Tibial nerve (tissue), 4 donors: ENCODE measurements at regions not wholly inside any gene's neighbourhood (a gene's known extent, or its start where the extent isn't known, plus 50 kb on each side); places are given as distances from the start of the nearest gene placed in this dataset.

Experiments used
- EP300 ChIP-seq, 2 donors: sonication (generic); formaldehyde crosslinking; IDR thresholded peaks; one replicate each; pipeline ENCODE4 v1.6.1; 2017; ENCODE audit warnings: antibody characterized with exemption in 2 of 2, mild to moderate bottlenecking in 1 of 2
- POLR2A ChIP-seq, 2 donors: fragments of 450-650 bp; IDR thresholded peaks; one replicate each; pipeline ENCODE4 v1.6.1; 2017; ENCODE audit warnings: antibody characterized with exemption in 2 of 2, mild to moderate bottlenecking in 2 of 2, moderate library complexity in 2 of 2
- TF ChIP-seq, protein P1 (sequence below), 5 experiments: fragments of 200-600 bp in 3 of 5; fragments of 450-650 bp in 2 of 5; sonication (generic) in 3 of 5; IDR thresholded peaks; one replicate each; pipeline ENCODE4 v1.5.1; 2016 to 2019; ENCODE audit warnings: antibody characterized with exemption in 5 of 5, mild to moderate bottlenecking in 3 of 5, moderate library complexity in 2 of 5

DNA sequence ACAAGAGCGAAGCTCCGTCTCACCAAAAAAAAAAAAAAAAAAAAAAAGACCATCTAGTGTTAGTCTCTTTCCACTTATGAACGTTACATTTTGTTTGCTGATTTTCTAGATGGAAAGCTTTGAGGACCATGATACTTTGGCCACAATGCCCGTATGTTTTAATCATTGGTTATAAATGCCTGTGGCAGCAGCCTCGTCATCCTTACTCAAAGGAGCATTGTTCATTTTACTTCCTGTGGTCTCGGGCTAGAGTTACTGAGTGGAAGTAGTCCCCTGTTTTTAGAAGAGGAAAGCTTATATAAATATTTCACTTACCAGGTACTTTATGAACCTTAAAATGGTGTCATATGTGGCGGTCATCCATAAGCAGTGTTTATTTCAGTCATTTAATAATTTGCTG lies 359.9 kb downstream of the AEBP2 start:
- TF ChIP-seq POLR2A (IDR thresholded peaks at IDR 0.05) (no peak), EP300 (IDR thresholded peaks at IDR 0.05) (no peak)
- TF ChIP-seq, protein P1, sequence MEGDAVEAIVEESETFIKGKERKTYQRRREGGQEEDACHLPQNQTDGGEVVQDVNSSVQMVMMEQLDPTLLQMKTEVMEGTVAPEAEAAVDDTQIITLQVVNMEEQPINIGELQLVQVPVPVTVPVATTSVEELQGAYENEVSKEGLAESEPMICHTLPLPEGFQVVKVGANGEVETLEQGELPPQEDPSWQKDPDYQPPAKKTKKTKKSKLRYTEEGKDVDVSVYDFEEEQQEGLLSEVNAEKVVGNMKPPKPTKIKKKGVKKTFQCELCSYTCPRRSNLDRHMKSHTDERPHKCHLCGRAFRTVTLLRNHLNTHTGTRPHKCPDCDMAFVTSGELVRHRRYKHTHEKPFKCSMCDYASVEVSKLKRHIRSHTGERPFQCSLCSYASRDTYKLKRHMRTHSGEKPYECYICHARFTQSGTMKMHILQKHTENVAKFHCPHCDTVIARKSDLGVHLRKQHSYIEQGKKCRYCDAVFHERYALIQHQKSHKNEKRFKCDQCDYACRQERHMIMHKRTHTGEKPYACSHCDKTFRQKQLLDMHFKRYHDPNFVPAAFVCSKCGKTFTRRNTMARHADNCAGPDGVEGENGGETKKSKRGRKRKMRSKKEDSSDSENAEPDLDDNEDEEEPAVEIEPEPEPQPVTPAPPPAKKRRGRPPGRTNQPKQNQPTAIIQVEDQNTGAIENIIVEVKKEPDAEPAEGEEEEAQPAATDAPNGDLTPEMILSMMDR (IDR thresholded peaks at IDR 0.05) = no peak
